ENCODE measurements at regions not wholly inside any gene's neighbourhood (a gene's known extent, or its start where the extent isn't known, plus 50 kb on each side); places are given as distances from the start of the nearest gene placed in this dataset.

GRCh38 chr6:115634131-115634530 is 426.6 kb downstream of the FRK start:
- TF ChIP-seq FOXP2 (optimal IDR thresholded peaks at IDR 0.05; ENCODE audit: control extremely low read depth, extremely low read length, insufficient read depth) (no peak), POLR2AphosphoS5 (IDR thresholded peaks at IDR 0.05; ENCODE audit: borderline replicate concordance, low read depth, low read length) (no peak)

Measured in SK-N-MC (cell line).